ENCODE measurements at regions not wholly inside any gene's neighbourhood (a gene's known extent, or its start where the extent isn't known, plus 50 kb on each side); places are given as distances from the start of the nearest gene placed in this dataset.
"Not testable (repeated sequence)": the region's sequence is repeated elsewhere in the genome, so short reads cannot be mapped to it uniquely, and the experiment has no call there.

GRCh38 chr7:15143936-15144335, 241.4 kb upstream of the DGKB start:
- DNase-seq: no peak

- DNase-seq: no peak
These were observed 240.6 kb upstream of the DGKB start for GRCh38 chr7:15143121-15143520.

- DNase-seq: no peak
These were observed 237.9 kb upstream of the DGKB start for GRCh38 chr7:15140431-15140830.

- DNase-seq: no peak
These were observed 229.1 kb upstream of the DGKB start for GRCh38 chr7:15131661-15132060.

- DNase-seq: no peak
These were observed 228.4 kb upstream of the DGKB start for GRCh38 chr7:15130666-15131541.

- DNase-seq: no peak
These were observed 226.2 kb upstream of the DGKB start for GRCh38 chr7:15128716-15129115.

GRCh38 chr7:15126653-15127052, 224.1 kb upstream of the DGKB start:
- DNase-seq: not testable (repeated sequence)

- DNase-seq: no peak
These were observed 221.3 kb upstream of the DGKB start for GRCh38 chr7:15123901-15124300.

GRCh38 chr7:15113752-15114151, 211.2 kb upstream of the DGKB start:
- no peak for DNase-seq

- DNase-seq: no peak
These were observed 203.2 kb upstream of the DGKB start for GRCh38 chr7:15105711-15106110.

GRCh38 chr7:15104411-15105092, 202.0 kb upstream of the DGKB start:
- DNase-seq: no peak

GRCh38 chr7:15099074-15099473, 196.5 kb upstream of the DGKB start:
- DNase-seq: no peak

GRCh38 chr7:15096853-15097252, 194.3 kb upstream of the DGKB start:
- no peak for DNase-seq

- no peak for DNase-seq
These were observed 192.4 kb upstream of the DGKB start for GRCh38 chr7:15094989-15095388.

- DNase-seq: no peak
These were observed 185.2 kb upstream of the DGKB start for GRCh38 chr7:15087771-15088170.

- no peak for DNase-seq
These were observed 184.3 kb upstream of the DGKB start for GRCh38 chr7:15086862-15087261.

GRCh38 chr7:15086131-15086611, 183.6 kb upstream of the DGKB start:
- DNase-seq: no peak

GRCh38 chr7:15085366-15085765, 182.8 kb upstream of the DGKB start:
- no peak for DNase-seq

- DNase-seq: no peak
These were observed 181.8 kb upstream of the DGKB start for GRCh38 chr7:15084368-15084767.

- DNase-seq: no peak
These were observed 179.3 kb upstream of the DGKB start for GRCh38 chr7:15081891-15082290.

- DNase-seq: no peak
These were observed 170.8 kb upstream of the DGKB start for GRCh38 chr7:15073301-15073700.

GRCh38 chr7:15068324-15068723, 165.8 kb upstream of the DGKB start:
- DNase-seq: no peak

GRCh38 chr7:15057272-15057671, 154.7 kb upstream of the DGKB start:
- no peak for DNase-seq

GRCh38 chr7:15054304-15054703, 151.8 kb upstream of the DGKB start:
- DNase-seq: not testable (repeated sequence)

Measured in C1 segment of cervical spinal cord (tissue), 14 donors.